ENCODE measurements at regions not wholly inside any gene's neighbourhood (a gene's known extent, or its start where the extent isn't known, plus 50 kb on each side); places are given as distances from the start of the nearest gene placed in this dataset.

- intact Hi-C loops (cut with DNase I), result loop anchor here in 1 of 10 donors (5.0 kb wide), 1 partner anchor 54 kb away; no protein-coding TSS in a partner anchor
- TF ChIP-seq POLR2A (IDR thresholded peaks at IDR 0.05) (no peak), CTCF (IDR thresholded peaks at IDR 0.05) (no peak)
- DNase-seq (no peak), ATAC-seq (peak; percentile 42 to 91 (median 62))
- Histone ChIP-seq H3K4me3 (no peak overlapping the region), H3K27me3 (no peaks in the 10 kb centered on the region), H3K4me1 (peaks cover 0 to 16% (median 7%) of the 10 kb centered on the region in 12 donors), H3K36me3 (no peaks in the 10 kb centered on the region), H3K9me3 (no peaks in the 10 kb centered on the region), H3K27ac (peak overlapping the region in 5 of 12 donors; percentile 11 to 46 (median 37))
- 36 to 49% (median 44%) methylated on average over 5 of the region's 5 CpGs for WGBS, 4 donors
These were observed 366.8 kb downstream of the DLEU7 start for GRCh38 chr13:50476577-50477285.

- Histone ChIP-seq H3K4me3 (no peak overlapping the region), H3K4me1 (peaks cover 0 to 14% (median 4%) of the 10 kb centered on the region in 12 donors), H3K27me3 (no peaks in the 10 kb centered on the region), H3K27ac (no peak overlapping the region), H3K9me3 (no peaks in the 10 kb centered on the region), H3K36me3 (no peaks in the 10 kb centered on the region)
- DNase-seq, result no peak
- ATAC-seq, result no peak
- TF ChIP-seq POLR2A (IDR thresholded peaks at IDR 0.05) (no peak), CTCF (IDR thresholded peaks at IDR 0.05) (no peak)
- intact Hi-C loops (cut with DNase I), result no loop called here
These were observed 361.6 kb downstream of the DLEU7 start for GRCh38 chr13:50481936-50482335.

GRCh38 chr13:50483416-50483815 lies 360.1 kb downstream of the DLEU7 start:
- peak in 1 of 4 donors; percentile 58 for ATAC-seq
- WGBS, 4 donors, result 53 to 67% (median 61%) methylated on average over 3 of the region's 3 CpGs
- no peak overlapping the region for H3K4me3 ChIP-seq

More at GRCh38 chr13:50483416-50483815, 360.1 kb downstream of the DLEU7 start:
- peaks cover 0 to 8% (median 0%) of the 10 kb centered on the region in 12 donors for H3K4me1 ChIP-seq
- no peak overlapping the region for H3K27ac ChIP-seq
- intact Hi-C loops (cut with DNase I), result no loop called here
- H3K27me3 ChIP-seq, result no peaks in the 10 kb centered on the region
- H3K36me3 ChIP-seq, result no peaks in the 10 kb centered on the region
- TF ChIP-seq POLR2A (IDR thresholded peaks at IDR 0.05) (no peak), CTCF (IDR thresholded peaks at IDR 0.05) (no peak)
- DNase-seq, result no peak
- H3K9me3 ChIP-seq, result no peaks in the 10 kb centered on the region

Measured in heart left ventricle (tissue), 16 donors.